Activated CD8-positive, alpha-beta T cell treated with anti-CD3 and anti-CD28 coated beads, Interleukin-2, amount 10 ng/mL, durations not matched to agents 7 days and 5 days (primary cell): ENCODE measurements at regions not wholly inside any gene's neighbourhood (a gene's known extent, or its start where the extent isn't known, plus 50 kb on each side); places are given as distances from the start of the nearest gene placed in this dataset.
"Not testable (repeated sequence)": the region's sequence is repeated elsewhere in the genome, so short reads cannot be mapped to it uniquely, and the experiment has no call there.

Source experiments
- ATAC-seq: fragments of 150-1000 bp; cut with Tn5 transposase; one replicate; pipeline ENCODE4 v1.10.0; 2021; ENCODE audit warnings: moderate library complexity
- CTCF ChIA-PET: fragments of 350-600 bp; sonication (Branson Sonifier 250); formaldehyde crosslinking; loops from one replicate; lab custom pipeline; 2021; ENCODE audit warnings: antibody characterized with exemption; lab: Charles Lee
- POLR2A ChIA-PET: fragments of 350-600 bp; sonication (Branson Sonifier 250); formaldehyde crosslinking; loops from one replicate; lab custom pipeline; 2021; ENCODE audit warnings: antibody characterized with exemption; lab: Charles Lee
- DNase-seq: peaks from one replicate; pipeline ENCODE4 v3.0.0-alpha.2; 2020
- H3K27ac Mint-ChIP-seq: one replicate; pipeline ENCODE4 v1.8.0; 2021; ENCODE audit warnings: mild to moderate bottlenecking, mixed read lengths
- H3K27me3 Mint-ChIP-seq: one replicate; pipeline ENCODE4 v1.8.0; 2021; ENCODE audit warnings: low read depth, mixed read lengths
- H3K36me3 Mint-ChIP-seq: one replicate; pipeline ENCODE4 v1.8.0; 2021; ENCODE audit warnings: low read depth, mixed read lengths
- H3K4me1 Mint-ChIP-seq: one replicate; pipeline ENCODE4 v1.8.0; 2021; ENCODE audit warnings: low read depth, mixed read lengths
- H3K4me3 Mint-ChIP-seq: one replicate; pipeline ENCODE4 v1.8.0; 2021; ENCODE audit warnings: mild to moderate bottlenecking, mixed read lengths
- H3K9me3 Mint-ChIP-seq: one replicate; pipeline ENCODE4 v1.8.0; 2022; ENCODE audit warnings: mixed read lengths; ENCODE audit not compliant: insufficient read depth

DNA sequence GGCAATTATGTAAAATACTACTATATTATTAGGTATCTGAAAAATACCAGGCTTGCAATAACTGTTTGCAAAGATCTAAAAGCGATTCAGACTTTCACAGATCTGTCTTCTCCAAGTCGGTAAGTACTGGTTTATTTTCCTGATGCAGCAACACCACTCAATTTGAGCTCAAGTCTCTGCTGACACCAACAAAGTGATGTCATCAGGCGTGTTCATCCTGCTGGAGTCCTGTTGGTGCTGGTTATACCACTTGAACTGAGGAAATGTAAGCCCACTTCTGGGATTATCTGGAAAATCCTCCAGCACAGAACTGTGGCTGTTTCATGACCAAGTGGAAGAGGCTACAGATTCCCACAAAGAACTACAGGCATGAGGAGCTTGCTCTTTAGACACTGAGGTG lies 267.6 kb downstream of the BCL2 start:
- no peaks in the 10 kb centered on the region for H3K36me3 Mint-ChIP-seq
- CTCF ChIA-PET = interaction anchor here (1.0 to 1.4 kb wide), 2 partner anchors 8 to 288 kb away, joined by 3 read pairs; no protein-coding TSS in a partner anchor
- DNase-seq = no peak
- H3K9me3 Mint-ChIP-seq = no peaks in the 10 kb centered on the region
- peaks cover 21% of the 10 kb centered on the region for H3K27me3 Mint-ChIP-seq
- no peak overlapping the region for H3K4me3 Mint-ChIP-seq
- H3K27ac Mint-ChIP-seq = no peak overlapping the region
- H3K4me1 Mint-ChIP-seq = peaks cover 21% of the 10 kb centered on the region
- POLR2A ChIA-PET = interaction anchor here (0.7 kb wide), 2 partner anchors 8 to 116 kb away, joined by 3 read pairs; no protein-coding TSS in a partner anchor
- ATAC-seq = no peak

DNA sequence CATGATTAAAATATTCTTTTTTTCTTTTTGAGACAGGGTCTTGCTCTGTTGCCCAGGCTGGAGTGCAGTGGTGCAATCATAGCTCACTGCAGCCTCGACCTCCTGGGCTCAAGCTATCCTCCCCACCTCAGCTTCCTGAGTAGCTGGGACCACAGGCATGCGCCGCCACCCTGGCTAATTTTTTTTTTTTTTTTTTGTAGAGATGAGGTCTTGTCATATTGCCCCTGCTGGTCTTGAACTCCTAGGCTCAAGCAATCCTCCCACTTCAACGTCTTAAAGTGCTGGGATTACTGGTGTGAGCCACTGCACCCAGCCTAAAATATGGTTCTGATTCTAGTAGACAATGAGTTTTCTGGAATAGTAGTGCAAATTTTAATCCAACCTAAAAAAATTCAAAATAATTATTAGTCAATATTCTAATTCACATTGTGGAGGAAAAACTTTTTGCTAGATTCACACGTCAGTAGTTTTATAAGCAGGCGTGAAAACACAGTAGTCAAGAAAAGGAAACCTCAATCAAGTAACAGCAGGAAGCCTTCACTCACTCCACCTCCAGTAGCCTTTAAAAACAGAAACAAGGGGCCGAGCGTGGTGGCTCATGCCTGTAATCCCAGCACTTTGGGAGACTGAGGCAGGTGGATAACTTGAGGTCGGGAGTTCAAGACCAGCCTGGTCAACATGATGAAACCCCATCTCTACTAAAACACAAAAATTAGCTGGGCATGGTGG lies 268.7 kb downstream of the BCL2 start:
- CTCF ChIA-PET, POLR2A ChIA-PET, H3K9me3 Mint-ChIP-seq, DNase-seq, H3K27ac Mint-ChIP-seq, H3K36me3 Mint-ChIP-seq, H3K4me3 Mint-ChIP-seq: not testable (repeated sequence)
- ATAC-seq = peak; percentile 53
- H3K4me1 Mint-ChIP-seq = peaks cover 21% of the 10 kb centered on the region
- peaks cover 24% of the 10 kb centered on the region for H3K27me3 Mint-ChIP-seq

DNA sequence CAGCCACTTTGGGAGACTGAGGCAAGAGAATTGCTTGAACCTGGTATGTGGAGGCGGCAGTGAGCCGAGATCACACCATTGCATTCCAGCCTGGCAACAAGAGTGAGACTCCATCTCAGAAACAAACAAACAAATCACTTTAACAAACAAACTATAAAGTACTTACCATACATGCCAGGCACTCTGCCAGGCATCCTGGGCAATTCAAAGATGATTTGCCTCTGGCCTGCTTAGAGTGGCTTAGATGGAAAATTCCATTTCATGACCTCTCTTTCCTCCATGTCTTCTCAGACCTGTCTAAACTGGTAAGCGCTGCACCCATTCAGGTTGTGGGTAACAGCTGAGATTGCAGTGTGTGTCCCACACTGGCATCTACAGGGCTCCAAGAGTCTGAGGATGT lies 273.2 kb downstream of the BCL2 start:
- ATAC-seq (no peak), DNase-seq (no peak)
- Mint-ChIP-seq H3K27ac (no peak overlapping the region), H3K9me3 (peaks cover 9% of the 10 kb centered on the region), H3K27me3 (peaks cover 21% of the 10 kb centered on the region), H3K4me1 (peaks cover 16% of the 10 kb centered on the region), H3K36me3 (peaks cover 1% of the 10 kb centered on the region), H3K4me3 (no peak overlapping the region)
- ChIA-PET POLR2A (no interaction called here), CTCF (no interaction called here)

DNA sequence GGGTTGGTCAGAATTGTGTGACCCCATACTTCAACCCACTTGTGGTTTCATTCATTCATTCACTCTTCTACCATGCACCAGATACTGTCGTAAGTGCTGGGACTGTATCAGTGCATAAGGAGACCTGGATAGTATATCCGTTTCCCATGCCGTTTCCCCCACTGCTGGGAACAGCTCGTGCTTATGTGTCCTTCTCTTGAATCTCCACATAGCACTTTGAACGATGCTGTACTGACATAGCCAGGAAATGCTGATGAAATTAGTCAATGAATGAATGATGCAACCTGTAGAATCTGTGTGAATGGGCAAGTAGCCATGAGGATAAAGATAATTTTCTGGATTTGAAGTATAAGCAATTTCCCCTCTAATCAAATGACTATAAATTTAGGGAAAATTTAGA lies 276.1 kb downstream of the BCL2 start:
- ChIA-PET POLR2A (no interaction called here), CTCF (interaction anchor here (1.4 kb wide), 1 partner anchor 9 kb away, joined by 3 read pairs; no protein-coding TSS in a partner anchor)
- no peak for DNase-seq
- Mint-ChIP-seq H3K36me3 (peaks cover 3% of the 10 kb centered on the region), H3K4me1 (peaks cover 15% of the 10 kb centered on the region), H3K27ac (no peak overlapping the region), H3K4me3 (no peak overlapping the region), H3K27me3 (peaks cover 11% of the 10 kb centered on the region), H3K9me3 (peaks cover 11% of the 10 kb centered on the region)
- no peak for ATAC-seq

DNA sequence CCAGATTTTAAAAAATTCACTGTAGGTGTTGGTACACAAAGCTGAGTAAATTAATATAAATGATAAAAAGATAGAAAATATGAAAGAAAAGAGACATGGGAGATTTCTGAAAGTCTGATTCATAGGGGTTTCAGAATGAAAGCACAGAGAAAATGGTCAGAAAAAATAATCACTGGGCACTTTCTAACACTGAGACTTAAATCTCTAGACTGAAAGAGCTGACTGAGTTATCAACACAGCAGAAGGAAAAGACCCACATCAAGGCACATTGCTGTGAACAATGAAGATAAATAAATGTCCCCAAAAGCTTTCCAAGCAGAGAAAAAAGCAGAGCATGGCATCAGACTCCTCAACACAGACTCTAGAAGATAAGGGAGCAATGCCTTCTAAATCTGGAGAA lies 277.2 kb downstream of the BCL2 start:
- H3K27ac Mint-ChIP-seq = no peak overlapping the region
- peaks cover 12% of the 10 kb centered on the region for H3K27me3 Mint-ChIP-seq
- ATAC-seq (no peak), DNase-seq (no peak)
- ChIA-PET POLR2A (no interaction called here), CTCF (no interaction called here)
- peaks cover 11% of the 10 kb centered on the region for H3K9me3 Mint-ChIP-seq
- H3K4me1 Mint-ChIP-seq = peaks cover 15% of the 10 kb centered on the region
- peaks cover 3% of the 10 kb centered on the region for H3K36me3 Mint-ChIP-seq
- no peak overlapping the region for H3K4me3 Mint-ChIP-seq

DNA sequence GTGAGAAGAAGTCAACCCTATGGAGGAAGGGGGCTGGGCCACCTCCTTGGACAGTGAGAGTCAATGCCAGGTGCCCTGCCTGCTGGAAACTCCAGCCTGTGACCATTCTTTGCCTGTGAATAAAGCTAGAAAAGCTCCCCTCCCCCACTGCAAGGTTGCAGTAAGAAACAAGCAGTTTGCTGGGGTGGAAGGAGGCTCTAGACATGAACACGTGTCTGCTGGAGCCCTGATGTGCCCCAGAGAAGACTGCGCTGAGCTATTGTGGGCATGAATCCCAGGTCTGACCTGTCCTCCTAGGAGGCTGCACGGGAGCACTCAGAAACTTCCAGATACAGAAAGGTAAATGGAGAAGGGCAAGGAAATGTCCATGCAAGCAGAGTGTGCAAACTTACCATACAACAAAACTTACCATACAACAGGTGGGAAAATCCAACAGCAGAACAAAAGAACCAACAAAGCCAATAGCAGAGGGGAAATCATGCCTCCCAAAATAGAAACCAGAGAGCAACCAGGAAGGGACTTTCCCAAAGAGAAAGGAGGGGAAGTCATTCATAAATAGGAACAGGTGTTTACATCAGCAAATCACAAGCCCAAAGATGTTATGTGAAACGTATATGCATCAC lies 278.7 kb downstream of the BCL2 start:
- Mint-ChIP-seq H3K27ac (no peak overlapping the region), H3K27me3 (peaks cover 10% of the 10 kb centered on the region), H3K4me1 (peaks cover 15% of the 10 kb centered on the region), H3K4me3 (no peak overlapping the region), H3K9me3 (peaks cover 11% of the 10 kb centered on the region), H3K36me3 (peaks cover 3% of the 10 kb centered on the region)
- DNase-seq = no peak
- ChIA-PET CTCF (no interaction called here), POLR2A (no interaction called here)
- no peak for ATAC-seq

DNA sequence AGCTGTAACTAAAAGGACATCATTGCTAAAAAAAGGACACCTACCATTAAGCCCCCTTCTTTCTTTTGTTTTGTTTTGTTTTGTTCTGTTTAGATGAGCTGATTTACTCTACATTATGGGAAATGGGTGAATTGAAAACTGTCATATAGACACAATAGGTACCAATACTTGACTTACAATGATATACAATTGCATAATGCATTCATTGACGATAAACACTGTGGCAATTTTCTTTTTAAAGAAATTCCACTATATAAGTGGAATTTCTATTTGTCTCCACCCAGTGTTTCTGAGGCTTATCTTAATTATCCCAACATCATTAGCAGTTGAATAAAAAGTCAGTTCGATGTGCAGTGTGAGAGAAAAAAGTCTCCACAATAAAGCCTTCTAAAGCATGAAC lies 282.1 kb downstream of the BCL2 start:
- POLR2A ChIA-PET = no interaction called here
- H3K9me3 Mint-ChIP-seq = peaks cover 11% of the 10 kb centered on the region
- no peak overlapping the region for H3K27ac Mint-ChIP-seq

DNA sequence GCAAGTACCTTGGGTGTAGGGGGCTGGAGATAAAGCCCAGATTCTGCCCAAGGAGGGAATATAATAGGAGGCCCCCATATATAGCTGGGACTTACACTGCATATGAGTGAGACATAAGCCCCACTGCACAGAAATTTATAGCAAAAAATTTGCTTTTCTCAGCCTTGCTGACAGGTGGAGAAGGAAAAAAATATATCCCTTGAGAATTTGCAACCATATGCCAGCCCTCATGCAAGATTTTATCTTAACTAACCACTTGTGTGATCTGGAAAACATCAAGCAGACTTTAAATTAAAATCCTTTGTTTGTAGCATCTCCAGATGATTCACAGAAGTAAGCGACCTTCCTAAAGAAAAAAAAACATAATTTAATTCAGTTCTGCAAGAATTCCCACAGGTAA lies 288.2 kb downstream of the BCL2 start:
- Mint-ChIP-seq H3K36me3 (no peaks in the 10 kb centered on the region), H3K4me1 (no peaks in the 10 kb centered on the region), H3K9me3 (peaks cover 7% of the 10 kb centered on the region), H3K27me3 (peaks cover 13% of the 10 kb centered on the region), H3K27ac (no peak overlapping the region), H3K4me3 (no peak overlapping the region)
- ChIA-PET POLR2A (no interaction called here), CTCF (interaction anchor here (1.5 kb wide), 1 partner anchor 14 kb away, joined by 5 read pairs; no protein-coding TSS in a partner anchor)
- ATAC-seq = no peak
- no peak for DNase-seq

More for the DNA sequence above, 282.1 kb downstream of the BCL2 start:
- DNase-seq (no peak), ATAC-seq (no peak)
- Mint-ChIP-seq H3K4me3 (no peak overlapping the region), H3K27me3 (peaks cover 5% of the 10 kb centered on the region), H3K4me1 (peaks cover 15% of the 10 kb centered on the region), H3K36me3 (peaks cover 3% of the 10 kb centered on the region)
- CTCF ChIA-PET = no interaction called here
